ENCODE measurements at regions not wholly inside any gene's neighbourhood (a gene's known extent, or its start where the extent isn't known, plus 50 kb on each side); places are given as distances from the start of the nearest gene placed in this dataset.
"Not testable (repeated sequence)": the region's sequence is repeated elsewhere in the genome, so short reads cannot be mapped to it uniquely, and the experiment has no call there.

DNA sequence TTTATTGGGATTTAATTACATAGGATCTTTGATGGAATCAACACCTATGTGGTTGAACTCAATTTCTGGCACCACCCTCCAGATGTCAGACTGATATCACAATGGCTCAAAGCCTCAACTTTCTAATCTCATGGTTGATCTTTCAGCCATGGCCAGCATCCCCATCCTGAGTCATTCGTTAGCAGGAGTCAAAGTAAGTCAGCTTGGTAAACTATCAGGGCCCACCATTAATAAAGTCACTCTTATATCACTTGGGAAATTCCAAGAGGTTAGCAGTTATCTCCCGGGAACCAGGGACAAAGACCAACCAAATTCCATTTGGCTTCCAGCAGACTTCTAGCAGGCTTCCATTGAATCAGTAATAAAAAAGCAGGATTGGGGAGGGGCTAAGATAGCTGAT, 50.7 kb upstream of the TNFSF4 start:
- DNase-seq = no peak

DNA sequence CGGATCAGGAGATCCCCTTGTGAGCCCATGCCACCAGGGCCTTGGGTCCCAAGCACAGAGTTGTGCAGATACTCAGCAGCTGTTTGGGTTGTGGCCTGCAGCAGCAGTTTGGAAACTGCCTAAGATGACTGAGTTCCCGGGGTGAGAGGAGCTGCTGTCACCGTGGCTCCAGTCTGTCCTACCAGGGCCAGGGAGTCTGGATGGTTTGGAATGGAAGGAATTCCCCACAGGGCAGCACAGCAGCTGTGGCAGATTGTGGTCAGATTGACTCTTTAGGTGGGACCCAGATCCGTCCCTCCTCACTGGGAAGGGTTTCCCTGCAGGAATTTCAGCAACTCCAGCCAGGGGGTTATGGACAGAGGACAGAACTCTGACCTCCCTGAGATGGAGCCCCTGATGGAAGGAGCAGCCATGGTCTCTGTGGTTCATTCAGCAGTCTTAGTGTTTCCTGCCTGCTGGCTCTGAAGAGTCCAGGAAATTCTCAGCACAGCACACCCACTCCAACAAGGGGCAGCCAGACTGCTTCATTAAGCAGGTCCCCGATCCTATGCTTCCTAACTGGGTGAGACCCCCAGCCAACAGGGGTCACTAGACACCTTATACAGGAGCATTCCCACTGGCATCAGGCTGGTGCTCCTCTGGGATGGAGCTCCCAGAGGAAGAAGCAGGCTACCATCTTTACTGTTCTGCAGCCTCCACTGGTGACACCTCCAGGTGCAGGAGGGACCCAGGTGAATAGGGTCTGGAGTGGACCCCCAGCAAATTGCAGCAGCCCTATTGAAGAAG, 51.5 kb upstream of the TNFSF4 start:
- DNase-seq = no peak

DNA sequence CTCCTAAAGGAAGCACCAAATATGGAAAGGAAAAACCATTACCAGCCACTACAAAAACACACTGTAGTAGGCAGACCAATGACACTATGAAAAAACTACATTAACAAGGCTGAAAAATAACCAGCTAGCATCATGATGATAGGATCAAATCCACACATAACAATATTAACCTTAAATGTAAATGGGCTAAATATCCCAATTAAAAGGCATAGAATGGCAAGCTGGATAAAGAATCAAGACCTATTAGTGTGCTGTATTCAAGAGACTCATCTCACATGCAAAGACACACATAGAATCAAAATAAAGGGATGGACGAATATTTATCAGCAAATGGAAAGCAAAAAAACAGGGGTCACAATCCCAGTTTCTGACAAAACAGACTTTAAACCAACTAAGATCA, 53.2 kb upstream of the TNFSF4 start:
- DNase-seq = not testable (repeated sequence)

DNA sequence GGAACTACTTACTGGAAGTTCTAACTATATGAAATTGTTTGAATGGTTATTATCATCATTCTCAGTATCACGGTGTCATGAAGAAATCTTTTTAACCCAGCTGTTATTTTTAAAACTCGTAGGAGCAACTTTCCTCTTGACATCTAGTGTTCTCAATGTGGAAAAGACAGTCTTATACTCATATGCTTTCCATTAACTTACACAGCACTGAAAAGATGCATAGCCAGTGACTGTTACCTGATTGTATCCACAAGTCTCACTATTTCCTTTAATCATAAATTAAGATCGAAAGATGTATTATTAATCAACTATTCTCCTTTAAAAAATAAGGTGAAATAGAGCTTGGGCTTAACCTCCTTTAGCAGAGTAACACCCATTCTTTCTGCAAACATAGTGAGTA, 59.7 kb upstream of the TNFSF4 start:
- DNase-seq = no peak

DNA sequence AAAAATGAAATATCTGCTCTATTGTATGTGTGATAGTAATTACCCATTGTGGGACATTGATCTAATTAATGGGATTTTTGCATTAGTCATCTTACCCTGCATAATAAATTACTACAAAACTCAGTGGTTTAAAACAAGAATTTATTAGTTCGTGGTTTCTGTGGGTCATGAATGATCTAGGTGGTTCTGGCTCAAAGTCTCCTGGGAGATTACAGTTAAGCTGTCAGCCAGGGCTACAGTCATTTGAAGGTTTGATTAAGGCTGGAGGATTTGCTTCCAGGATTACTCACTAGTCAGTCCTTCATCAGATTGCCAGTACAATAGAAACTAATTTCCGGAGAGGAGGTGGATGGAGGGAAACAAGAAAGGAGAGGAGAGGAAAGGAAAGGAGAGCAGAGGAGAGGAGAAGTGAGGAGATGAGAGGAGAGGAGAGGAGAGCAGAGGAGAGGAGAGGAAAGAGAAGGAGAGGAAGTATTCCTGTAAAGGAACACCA, 60.4 kb upstream of the TNFSF4 start:
- no peak for DNase-seq

DNA sequence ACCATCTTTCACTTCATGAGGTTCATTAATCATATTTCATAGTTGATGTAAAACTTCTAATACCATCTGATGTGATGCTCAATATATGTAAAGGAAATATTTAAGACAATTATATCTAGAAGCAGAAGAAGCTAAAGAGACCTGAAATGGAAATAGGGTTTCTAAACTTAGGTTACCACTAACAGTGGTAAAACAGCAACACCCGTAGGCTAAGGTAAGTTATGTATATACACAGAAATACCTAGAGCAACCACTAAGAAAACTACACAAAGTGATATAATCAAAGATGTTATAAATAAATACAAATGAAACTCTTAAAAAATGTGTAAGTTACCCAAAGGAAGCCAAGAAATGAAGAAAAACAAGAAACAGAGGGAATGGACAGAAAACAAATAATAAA, 61.1 kb upstream of the TNFSF4 start:
- no peak for DNase-seq

DNA sequence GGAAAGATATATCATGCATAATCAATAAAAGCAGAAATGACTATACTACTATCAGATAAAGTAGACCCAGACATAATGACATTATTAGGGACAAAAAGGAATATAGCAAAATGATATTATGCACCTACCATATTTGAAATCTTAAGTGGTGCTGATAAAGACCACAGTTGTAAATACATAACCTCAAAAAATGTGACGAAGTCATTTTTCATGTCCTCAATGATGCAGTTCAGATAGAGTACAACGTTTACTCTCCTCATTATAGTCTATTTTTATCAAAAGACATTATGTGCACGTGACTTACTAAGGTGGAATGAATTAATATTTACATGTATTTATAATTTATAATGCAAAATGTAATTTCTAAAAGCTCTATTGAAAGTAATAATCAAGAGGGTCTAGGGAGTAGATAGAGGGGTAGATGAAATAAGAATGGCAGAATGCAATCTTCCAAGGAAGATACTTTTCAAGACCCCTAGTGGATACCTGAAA, 61.7 kb upstream of the TNFSF4 start:
- DNase-seq = no peak

DNA sequence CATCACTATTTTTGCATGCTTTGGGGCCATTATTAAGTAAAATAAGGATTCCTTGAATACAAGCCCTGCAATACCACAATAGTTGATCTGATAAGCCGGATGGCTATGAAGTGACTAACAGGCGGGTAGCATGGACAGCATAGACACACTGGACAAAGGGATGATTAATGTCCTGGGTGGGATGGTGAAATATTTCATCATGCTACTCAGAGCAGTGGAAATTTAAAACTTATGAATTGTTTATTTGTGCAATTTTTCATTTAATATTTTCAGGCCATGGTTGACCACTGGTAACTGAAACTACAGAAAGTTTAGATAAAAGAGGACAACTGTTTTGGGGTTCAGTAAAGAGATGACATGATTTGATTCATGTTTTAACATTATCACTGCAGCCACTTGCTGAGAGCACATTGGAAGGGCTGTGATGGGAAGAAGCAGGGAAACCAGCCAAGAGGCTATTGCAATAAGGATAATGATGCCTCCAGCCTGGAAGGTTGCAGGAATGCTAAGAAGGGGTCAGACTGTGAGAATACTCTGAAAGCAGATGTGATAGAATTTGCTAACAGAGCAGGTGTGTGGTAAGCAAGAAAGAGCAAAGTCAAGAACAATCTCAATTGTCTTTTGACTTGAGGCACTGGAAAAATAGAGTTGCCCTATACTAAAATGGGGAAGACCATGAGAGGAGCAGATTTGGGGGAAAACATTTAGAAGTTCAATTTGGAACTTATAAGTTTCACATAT, 62.5 kb upstream of the TNFSF4 start:
- no peak for DNase-seq

DNA sequence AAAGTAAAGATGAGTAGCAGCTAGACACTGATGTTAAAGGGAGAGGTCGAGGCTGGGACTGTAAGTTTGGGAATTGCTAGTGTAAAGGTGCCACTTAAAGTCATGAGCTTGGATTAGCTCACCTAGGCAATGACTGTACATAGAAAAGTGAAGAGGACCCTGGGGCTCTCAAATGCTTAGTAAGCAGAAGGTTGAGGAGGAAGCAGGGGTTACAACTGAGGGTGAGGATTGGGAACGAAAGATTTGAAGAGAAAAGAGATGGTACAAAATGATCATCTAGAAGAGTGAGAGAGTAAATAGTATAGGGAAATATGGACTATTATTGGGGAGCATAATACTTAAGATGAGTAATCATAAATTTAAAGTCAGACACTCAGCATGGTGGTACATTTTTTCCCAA, 63.1 kb upstream of the TNFSF4 start:
- no peak for DNase-seq

DNA sequence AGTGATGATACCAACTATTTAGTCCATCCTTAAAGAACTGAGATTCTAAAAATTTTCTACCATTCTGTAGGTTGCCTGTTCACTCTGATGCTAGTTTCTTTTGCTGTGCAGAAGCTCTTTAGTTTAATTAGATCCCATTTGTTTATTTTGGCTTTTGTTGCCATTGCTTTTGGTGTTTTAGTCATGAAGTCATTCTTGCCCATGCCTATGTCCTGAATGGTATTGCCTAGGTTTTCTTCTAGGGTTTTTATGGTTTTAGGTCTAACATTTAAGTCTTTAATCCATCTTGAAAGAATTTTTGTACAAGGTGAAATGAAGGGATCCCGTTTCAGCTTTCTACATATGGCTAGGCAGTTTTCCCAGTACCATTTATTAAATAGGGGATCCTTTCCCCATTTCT, 63.9 kb upstream of the TNFSF4 start:
- not testable (repeated sequence) for DNase-seq

DNA sequence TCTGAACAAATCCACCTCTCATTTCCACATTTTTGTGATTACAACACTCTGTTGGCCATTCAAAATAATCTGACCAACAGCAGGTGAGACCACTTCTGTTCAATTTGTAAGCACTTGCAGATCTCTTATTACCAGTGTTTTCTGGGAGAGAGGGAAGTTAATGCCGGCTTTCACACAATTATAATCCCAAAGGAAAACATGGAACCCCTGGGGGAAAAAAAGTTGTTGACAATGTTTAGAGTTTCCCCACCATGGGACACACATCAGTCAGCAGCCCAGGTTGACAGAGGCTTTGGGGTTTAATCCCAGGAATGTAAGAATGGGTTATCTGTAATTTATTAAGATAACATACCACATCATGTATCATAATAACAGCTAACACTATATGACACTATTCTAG, 68.4 kb upstream of the TNFSF4 start:
- DNase-seq = no peak

DNA sequence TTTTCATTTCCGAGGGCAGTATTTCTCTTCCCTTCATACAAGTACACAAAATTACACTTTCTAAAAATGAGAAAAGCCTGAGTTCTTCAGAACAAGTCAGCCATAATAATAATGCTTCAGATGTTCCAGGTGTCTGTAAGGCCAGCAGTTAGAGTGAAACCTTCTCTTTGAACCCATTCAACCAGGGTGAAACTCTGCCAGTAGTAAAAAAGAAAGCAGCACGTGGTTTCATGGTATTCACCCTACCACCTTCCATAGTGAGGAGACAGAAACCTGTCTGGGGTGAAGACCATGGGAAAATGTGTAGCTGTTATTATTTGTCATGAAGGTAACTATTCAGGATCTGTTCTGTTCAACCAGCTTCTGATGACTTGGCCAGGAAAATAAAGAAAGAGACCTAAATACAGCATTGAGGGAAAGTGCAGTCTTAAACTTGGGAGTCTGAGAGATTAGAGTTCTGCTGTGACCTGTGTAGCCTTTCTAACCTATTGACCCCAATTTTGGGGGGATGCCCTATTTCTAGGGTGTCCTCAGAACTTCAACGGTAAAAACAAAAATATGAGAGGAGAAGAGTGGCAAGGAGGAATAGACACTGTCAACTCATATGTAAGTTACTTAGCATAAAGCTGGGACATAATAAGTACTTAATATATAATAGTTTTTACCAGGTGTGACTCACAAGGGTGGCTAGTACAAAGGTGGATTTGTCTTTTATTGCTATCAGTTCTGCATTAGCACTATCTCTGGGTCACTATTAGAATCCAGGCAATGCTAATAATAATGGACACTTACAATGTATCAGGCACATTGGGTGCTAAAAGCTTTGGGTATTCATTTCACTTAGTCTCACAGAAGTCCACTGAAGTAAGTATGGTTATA, 70.0 kb upstream of the TNFSF4 start:
- no peak for DNase-seq

DNA sequence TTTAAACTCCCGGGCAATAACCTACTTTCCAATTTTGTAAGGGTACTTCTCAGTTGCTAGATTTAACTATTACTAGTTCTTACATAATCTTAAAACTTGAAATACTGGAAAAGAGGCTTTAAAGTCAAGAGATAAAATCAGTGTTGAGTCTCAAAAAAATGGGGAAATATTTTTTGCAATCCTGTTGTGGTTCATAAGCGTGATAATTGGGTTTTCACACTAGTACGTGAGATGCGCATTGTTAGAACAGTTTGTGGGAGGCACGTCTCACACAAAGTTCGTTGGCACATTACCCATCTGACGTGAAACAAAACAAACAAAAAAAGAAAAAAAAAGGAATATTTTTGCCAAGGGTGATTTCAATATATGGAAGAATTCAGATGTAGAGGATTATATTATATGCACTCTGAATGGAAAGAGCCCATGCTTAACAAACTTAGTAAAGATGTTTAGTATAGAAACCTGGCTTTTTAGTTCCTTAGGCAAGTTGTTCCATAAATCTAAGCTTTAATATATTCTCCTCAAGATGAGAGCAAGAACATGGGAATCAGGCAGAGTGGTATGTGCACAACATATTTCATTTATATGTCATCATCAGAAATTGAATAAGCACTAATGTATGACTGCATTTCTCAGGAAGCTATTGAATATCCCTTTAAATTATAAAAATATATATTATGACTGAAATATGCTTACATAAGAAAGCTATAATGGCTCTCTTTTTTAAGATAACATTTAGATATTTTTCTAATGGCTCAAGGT, 73.9 kb upstream of the TNFSF4 start:
- DNase-seq = no peak

DNA sequence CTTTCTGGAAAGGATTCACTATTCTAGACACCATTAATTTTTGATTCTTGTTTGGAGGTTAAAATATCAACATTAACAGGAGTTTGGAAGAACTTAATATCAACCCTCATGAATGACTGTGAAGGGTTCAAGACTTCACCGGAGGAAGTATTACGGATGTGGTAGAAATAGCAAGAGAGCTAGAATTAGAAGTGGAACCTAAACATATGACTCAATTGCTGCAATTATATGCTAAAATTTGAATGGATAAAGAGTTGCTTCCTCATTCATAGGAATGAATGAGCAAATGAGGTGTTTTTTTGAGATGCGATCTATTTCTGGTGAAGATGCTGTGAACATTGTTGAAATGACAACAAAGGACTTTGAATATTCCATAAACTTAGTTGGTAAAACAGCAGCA, 77.9 kb upstream of the TNFSF4 start:
- no peak for DNase-seq

DNA sequence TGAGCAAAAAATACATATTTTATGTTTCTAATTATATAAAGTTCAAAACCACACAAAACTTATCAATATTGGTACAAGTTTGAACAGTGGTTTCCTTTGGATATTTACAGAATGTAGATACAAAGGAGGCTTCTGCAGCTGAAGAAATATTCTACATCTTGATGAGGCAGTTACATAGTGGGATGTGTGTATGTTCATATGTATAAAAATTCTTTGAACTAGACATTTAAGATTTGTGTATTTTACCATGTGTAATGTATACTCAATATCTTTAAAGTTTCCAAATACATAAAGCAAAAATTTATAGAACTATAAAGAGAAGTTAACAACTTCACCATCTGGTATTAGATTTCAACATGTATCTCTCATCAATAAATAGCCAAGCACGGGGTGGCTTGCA, 80.7 kb upstream of the TNFSF4 start:
- no peak for DNase-seq

DNA sequence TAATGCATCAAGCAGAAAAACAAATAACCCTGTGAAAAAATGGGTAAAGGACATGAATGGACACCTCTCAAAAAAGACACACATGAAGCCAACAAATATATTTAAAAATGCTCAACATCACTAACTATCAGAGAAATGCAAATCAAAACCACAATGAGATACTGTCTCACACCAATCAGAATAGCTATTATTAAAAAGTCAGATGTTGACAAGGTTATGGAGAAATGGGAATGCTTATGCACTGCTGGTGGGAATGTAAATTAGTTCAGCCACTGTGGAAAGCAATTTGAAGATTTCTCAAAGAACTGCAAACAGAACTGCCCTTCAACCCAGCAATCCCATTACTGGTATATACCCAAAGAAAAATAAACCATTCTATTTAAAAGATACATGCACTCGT, 86.6 kb upstream of the TNFSF4 start:
- DNase-seq = no peak

DNA sequence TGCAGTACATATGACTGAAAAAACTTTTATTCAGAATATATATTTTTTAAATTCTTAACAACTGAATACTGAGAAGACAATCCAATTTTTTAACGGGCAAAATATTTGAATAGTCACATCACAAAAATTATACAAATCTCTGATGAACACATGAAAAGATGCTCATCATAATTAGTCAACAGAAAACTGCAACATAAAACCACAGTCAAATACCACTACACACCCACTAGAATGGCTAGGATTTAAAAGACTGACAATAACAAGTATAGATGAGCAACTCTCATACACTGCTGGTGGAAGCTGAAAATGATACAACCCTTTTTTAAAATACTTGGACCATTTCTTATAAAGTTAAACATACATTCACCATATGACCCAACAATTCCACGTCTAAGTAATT, 87.7 kb upstream of the TNFSF4 start:
- no peak for DNase-seq

DNA sequence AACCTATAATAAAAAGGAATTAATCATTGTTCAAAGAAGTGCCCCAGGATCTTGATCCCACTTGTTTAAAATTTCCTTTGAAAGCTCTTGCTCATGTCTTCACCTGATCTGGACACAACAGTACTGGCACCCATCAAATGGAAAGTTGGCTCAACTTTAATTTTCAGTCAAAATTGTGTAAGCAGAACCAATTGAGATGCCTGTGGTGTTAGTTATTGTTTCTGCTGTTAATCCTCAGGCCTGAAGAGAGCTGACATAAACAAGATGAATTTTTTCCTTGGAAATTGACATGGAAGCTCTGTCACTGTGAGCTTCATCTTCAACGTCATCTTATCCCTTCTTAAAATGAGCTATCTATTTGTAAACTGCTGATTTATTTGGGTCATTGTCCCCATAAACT, 88.3 kb upstream of the TNFSF4 start:
- no peak for DNase-seq

DNA sequence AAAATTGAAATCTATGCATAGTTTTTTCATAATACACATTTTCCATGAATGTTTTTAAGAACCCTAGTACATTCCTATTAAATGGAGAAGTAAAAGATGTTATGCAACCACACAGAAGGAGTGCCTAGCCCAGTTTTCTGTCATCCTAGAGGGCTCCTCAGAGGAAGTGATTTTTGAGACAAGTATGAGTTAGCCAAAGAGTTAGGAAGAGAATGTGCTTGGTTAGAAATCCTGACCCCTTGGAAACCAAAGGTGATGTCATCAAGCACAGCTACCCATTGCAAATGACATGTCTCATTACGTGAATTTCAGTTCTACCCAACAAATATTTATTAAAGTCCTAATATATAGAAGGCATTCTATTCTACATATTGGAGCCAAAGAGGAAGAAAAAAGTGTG, 88.9 kb upstream of the TNFSF4 start:
- no peak for DNase-seq

DNA sequence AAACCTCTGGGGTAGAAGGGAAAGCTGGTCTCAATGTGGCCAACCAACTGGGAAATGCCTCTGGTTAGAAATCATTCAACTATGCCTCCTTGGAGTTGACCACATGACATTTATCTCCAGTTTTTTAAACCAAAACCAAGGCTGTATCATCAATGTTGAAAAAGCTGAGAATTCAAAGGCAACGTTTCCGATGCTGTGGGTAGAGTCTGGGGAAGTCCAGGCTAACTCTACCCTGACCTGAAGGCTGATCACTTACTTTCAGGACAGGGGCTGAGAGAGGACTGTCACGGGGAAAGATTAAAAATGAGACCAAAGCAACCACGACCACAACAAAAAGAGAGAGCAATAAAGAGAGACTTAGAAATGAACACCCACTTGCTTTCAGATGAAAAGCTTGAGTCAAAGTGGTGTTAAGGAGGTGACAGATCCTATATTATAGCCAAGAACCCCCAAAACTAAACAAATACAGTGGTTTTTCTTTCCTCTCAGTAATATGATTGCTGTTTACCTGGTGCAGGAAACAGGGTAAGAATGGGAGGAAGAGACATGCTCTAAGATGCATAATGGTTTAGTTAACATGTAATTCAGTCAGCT, 90.8 kb upstream of the TNFSF4 start:
- no peak for DNase-seq

DNA sequence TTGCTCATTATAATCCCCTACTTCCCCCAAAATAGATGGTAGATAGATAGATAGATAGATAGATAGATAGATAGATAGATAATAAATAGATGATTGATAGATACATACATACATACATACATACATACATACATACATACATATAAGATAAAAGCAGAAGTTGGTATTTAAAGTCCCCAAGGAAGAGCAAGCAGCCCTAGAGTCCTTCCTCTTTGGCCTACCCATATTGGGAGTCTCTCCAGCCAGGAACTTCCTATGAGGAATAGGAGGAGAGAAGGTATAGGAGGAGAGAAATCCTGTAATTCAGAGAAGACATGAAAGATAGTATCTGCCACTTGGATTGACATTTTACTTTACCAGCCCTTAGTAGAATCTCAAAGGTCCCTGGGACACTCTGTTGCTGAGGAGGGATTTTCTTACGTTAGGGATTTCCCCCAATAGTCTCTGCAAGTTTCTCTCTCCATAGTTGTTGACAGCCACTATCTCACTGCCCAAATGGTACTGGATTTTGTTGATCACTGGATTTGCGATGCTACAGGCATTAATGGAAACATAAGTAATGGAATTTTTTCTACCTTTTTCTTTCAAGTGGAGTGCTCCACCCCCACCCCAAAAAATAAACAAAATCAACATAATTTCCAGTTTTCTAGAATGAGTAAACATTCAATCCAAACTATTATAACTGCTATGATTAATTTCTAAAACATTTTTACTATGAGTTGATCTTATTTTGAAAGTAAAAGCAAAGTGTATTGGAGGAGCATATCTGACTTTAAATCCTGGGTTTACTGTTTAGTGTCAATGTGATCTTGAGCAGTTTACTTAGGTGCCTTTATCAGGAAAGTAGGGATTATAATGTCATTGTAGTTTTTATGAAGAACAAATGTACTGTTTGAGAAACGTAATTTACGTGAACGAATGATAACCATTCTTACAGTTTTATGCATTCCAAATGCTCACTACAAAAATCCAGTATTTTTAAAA, 93.2 kb upstream of the TNFSF4 start:
- no peak for DNase-seq
